GM18861 (cell line): ENCODE measurements at regions not wholly inside any gene's neighbourhood (a gene's known extent, or its start where the extent isn't known, plus 50 kb on each side); places are given as distances from the start of the nearest gene placed in this dataset.

Experiments used
- ATAC-seq: cut with Tn5 transposase; IDR thresholded peaks from one replicate; pipeline ENCODE4 v1.9.1; 2021; ENCODE audit not compliant: unreplicated experiment

GRCh38 chr20:58139849-58140786 is 88.3 kb downstream of the ANKRD60 start:
- ATAC-seq: no peak

GRCh38 chr20:58138395-58138794 is 90.1 kb downstream of the ANKRD60 start:
- ATAC-seq: no peak

GRCh38 chr20:58137651-58138265 is 90.7 kb downstream of the ANKRD60 start:
- no peak for ATAC-seq

- no peak for ATAC-seq
Measured at GRCh38 chr20:58137236-58137635, 91.2 kb downstream of the ANKRD60 start.

- ATAC-seq: no peak
Measured at GRCh38 chr20:58136149-58136484, 92.3 kb downstream of the ANKRD60 start.

- no peak for ATAC-seq
Measured at GRCh38 chr20:58135441-58136148, 92.9 kb downstream of the ANKRD60 start.

GRCh38 chr20:58133020-58133808 is 95.2 kb downstream of the ANKRD60 start:
- no peak for ATAC-seq

- ATAC-seq: no peak
Measured at GRCh38 chr20:58131551-58132142, 96.8 kb downstream of the ANKRD60 start.

GRCh38 chr20:58131151-58131550 is 97.3 kb downstream of the ANKRD60 start:
- no peak for ATAC-seq

- no peak for ATAC-seq
Measured at GRCh38 chr20:58130581-58130980, 97.9 kb downstream of the ANKRD60 start.

GRCh38 chr20:58130156-58130555 is 98.3 kb downstream of the ANKRD60 start:
- ATAC-seq: no peak

- no peak for ATAC-seq
Measured at GRCh38 chr20:58129721-58130151, 98.7 kb downstream of the ANKRD60 start.

GRCh38 chr20:58128635-58129625 is 99.5 kb downstream of the ANKRD60 start:
- no peak for ATAC-seq

- no peak for ATAC-seq
Measured at GRCh38 chr20:58127701-58128111, 100.7 kb downstream of the ANKRD60 start.

GRCh38 chr20:58125726-58126125 is 102.7 kb downstream of the ANKRD60 start:
- no peak for ATAC-seq

GRCh38 chr20:58117944-58118343 is 110.5 kb downstream of the ANKRD60 start:
- no peak for ATAC-seq

GRCh38 chr20:58116505-58116904 is 111.9 kb downstream of the ANKRD60 start:
- ATAC-seq: no peak

- no peak for ATAC-seq
Measured at GRCh38 chr20:58113716-58114115, 114.7 kb downstream of the ANKRD60 start.

- no peak for ATAC-seq
Measured at GRCh38 chr20:58112017-58112781, 116.3 kb downstream of the ANKRD60 start.
